IPS DF 6.9 (cell line): ENCODE measurements at regions not wholly inside any gene's neighbourhood (a gene's known extent, or its start where the extent isn't known, plus 50 kb on each side); places are given as distances from the start of the nearest gene placed in this dataset.

Experiments
- DNase-seq: peaks from one replicate; pipeline ENCODE4 v3.0.0-alpha.2; 2013; ENCODE audit warnings: low read depth, low spot score
- H3K27ac ChIP-seq: one replicate; pipeline ENCODE4 v1.5.1; 2013; ENCODE audit warnings: low read length, control low read depth
- H3K27me3 ChIP-seq: 2 replicates; pipeline ENCODE4 v1.6.1; 2013; ENCODE audit warnings: mild to moderate bottlenecking, low read length; ENCODE audit not compliant: control insufficient read depth, insufficient read depth
- H3K36me3 ChIP-seq: 2 replicates; pipeline ENCODE4 v1.6.1; 2013; ENCODE audit warnings: low read length; ENCODE audit not compliant: control insufficient read depth, insufficient read depth
- H3K4me1 ChIP-seq: 2 replicates; pipeline ENCODE4 v1.6.1; 2013; ENCODE audit warnings: low read length; ENCODE audit not compliant: control insufficient read depth, insufficient read depth
- H3K4me3 ChIP-seq: 2 replicates; pipeline ENCODE4 v1.5.1; 2013; ENCODE audit warnings: mild to moderate bottlenecking, low read length
- H3K9me3 ChIP-seq: 2 replicates; pipeline ENCODE4 v1.6.1; 2013; ENCODE audit warnings: low read length, inconsistent platforms; ENCODE audit not compliant: control insufficient read depth, insufficient read depth
- WGBS: extraction: QIAGEN DNeasy Blood & Tissue Kit; methylation state at CpG from one replicate; pipeline ENCODE4 v1.1.7; 2013; ENCODE audit warnings: mixed read lengths, missing lambda C conversion rate; ENCODE audit not compliant: insufficient read length, insufficient coverage; 5-methylcytosine and 5-hydroxymethylcytosine counted together

DNA sequence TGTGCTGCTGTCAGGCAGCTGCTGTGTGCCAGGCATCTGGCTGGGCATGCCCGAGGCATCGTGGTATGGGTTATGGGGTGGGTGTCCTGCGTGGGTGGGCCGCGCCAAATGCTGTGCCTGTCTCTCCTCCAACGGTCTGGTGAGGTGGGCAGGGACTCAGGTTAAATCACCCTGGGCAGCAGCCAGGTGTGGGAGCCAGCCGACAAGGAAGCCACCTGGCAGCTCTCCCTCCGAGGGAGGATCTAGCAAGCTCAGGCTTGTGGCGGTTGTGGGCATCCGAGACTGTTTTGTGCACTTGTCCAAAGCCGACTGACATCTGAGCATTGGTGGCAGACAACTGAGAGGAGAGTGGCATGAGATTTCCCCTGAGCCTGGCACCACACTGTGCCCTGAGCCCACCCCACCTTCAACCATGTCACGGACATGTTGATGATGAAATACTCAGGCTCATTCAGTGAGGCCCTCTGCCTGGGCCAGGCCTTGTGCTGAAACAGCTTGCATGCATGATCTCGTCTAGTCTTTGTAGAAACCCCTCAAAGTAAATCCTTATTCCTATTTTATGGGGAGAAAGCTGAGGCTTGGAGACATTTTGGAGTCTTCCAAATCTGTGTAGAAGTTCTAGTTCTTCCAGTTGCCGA lies 181.8 kb upstream of the MYL2 start:
- Histone ChIP-seq H3K4me1 (no peaks in the 10 kb centered on the region; the same call in 1 of the 2 replicates), H3K27me3 (no peaks in the 10 kb centered on the region), H3K36me3 (no peaks in the 10 kb centered on the region), H3K4me3 (no peak overlapping the region), H3K9me3 (no peaks in the 10 kb centered on the region), H3K27ac (no peak overlapping the region)
- WGBS = no CpG with 5 or more reads among the region's 14 CpGs
- no peak for DNase-seq

GRCh38 chr12:111101003-111101402 lies 180.6 kb upstream of the MYL2 start:
- no CpG with 5 or more reads among the region's 7 CpGs for WGBS
- Histone ChIP-seq H3K4me3 (no peak overlapping the region), H3K4me1 (no peaks in the 10 kb centered on the region; the same call in 1 of the 2 replicates)

DNA sequence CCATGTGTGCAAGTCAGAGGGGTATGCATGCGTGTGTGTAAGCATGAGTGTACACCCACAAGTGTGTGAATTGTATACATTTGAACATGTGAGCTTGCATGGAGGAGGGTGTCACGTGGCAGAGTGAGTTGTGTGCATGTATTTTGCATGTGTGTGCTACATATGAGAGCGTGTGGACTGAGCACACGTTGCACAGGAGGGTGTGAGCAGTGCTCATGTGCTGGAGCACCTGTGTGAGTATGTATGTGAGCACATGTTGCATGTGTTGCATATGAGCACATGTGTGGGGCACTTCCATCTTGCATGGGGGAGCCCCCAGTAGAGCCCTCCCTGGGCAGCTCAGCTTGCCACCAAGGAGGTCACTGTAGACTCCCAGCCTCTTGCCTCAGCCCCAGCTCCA lies 180.2 kb upstream of the MYL2 start:
- WGBS = no CpG with 5 or more reads among the region's 4 CpGs
- no peak for DNase-seq
- Histone ChIP-seq H3K36me3 (no peaks in the 10 kb centered on the region), H3K27ac (no peak overlapping the region), H3K9me3 (no peaks in the 10 kb centered on the region), H3K27me3 (no peaks in the 10 kb centered on the region), H3K4me1 (no peaks in the 10 kb centered on the region; the same call in 1 of the 2 replicates), H3K4me3 (no peak overlapping the region)

More at GRCh38 chr12:111101003-111101402, 180.6 kb upstream of the MYL2 start:
- H3K27ac ChIP-seq = no peak overlapping the region
- H3K36me3 ChIP-seq = no peaks in the 10 kb centered on the region
- no peaks in the 10 kb centered on the region for H3K27me3 ChIP-seq
- no peak for DNase-seq
- no peaks in the 10 kb centered on the region for H3K9me3 ChIP-seq

GRCh38 chr12:111100003-111100402 lies 179.6 kb upstream of the MYL2 start:
- no peak overlapping the region for H3K27ac ChIP-seq
- no CpG with 5 or more reads among the region's 15 CpGs for WGBS
- H3K36me3 ChIP-seq = no peaks in the 10 kb centered on the region
- no peak overlapping the region for H3K4me3 ChIP-seq
- H3K4me1 ChIP-seq = no peaks in the 10 kb centered on the region
- no peaks in the 10 kb centered on the region for H3K27me3 ChIP-seq
- DNase-seq = no peak
- H3K9me3 ChIP-seq = no peaks in the 10 kb centered on the region

DNA sequence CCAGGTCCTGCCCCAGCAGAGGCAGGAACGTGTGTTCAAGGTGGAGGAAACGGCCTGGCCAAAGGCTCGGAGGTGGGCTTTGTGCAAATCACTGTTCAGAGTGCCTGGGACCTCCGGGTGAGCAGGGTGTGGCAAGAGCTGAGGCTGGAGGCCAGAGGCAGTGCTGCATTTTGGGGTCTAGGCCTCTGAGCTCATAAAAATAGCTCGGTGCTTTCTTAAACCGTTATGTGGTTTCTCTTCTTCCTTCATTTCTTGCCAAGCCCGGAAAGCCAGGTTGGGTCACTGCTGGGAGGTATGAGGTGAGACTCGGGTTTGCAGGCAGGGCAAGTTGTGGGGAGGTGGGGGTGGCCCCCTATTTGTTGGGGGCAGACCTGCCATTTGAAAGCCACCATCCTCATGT lies 178.8 kb upstream of the MYL2 start:
- H3K27me3 ChIP-seq = no peaks in the 10 kb centered on the region
- DNase-seq = no peak
- H3K36me3 ChIP-seq = no peaks in the 10 kb centered on the region
- no peak overlapping the region for H3K27ac ChIP-seq
- no CpG with 5 or more reads among the region's 8 CpGs for WGBS
- no peaks in the 10 kb centered on the region for H3K9me3 ChIP-seq
- H3K4me3 ChIP-seq = no peak overlapping the region
- H3K4me1 ChIP-seq = no peaks in the 10 kb centered on the region

DNA sequence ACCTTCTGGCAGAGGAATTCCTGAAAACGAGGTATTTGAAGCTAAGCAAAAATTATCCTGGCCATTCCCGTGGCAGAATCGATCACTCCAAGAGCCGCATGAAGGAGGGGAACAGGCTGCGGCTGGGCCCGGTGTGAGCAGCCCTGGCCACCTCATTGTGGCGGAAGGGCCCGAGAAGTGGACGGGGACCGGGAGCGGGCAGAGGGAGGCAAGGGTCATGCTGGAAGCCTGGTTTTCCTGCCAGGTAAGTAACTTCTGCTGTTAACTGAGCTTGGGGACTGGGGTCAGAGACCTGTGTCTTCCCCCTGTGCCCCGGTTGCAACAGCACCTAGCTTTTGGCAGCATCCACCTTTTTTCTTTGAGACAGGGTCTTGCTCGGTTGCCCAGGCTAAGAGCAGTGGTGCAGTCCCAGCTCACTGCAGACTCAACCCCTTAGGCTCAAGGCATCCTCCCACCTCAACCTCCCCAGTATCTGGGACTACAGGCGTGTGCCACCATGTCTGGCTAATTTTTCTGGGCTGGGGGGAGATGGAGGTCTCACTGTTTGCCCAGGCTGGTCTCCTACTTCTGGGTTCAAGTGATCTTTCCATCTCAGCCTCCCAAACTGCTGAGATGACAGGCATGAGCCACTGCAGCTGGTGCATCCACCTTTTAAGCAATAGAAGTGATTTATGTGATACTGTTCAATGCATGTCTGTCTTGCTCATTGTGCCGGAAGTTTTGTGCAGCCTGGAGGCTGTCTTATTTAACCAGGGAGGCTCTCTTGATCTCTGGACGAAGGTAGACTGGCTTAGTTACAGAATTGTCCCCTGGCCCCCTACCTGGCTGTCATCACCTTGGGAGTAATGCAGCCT lies 174.0 kb upstream of the MYL2 start:
- no peak overlapping the region for H3K27ac ChIP-seq
- H3K27me3 ChIP-seq = no peaks in the 10 kb centered on the region
- DNase-seq = no peak
- H3K4me3 ChIP-seq = no peak overlapping the region
- no peaks in the 10 kb centered on the region for H3K9me3 ChIP-seq
- WGBS = no CpG with 5 or more reads among the region's 16 CpGs
- no peaks in the 10 kb centered on the region for H3K36me3 ChIP-seq
- no peaks in the 10 kb centered on the region for H3K4me1 ChIP-seq

DNA sequence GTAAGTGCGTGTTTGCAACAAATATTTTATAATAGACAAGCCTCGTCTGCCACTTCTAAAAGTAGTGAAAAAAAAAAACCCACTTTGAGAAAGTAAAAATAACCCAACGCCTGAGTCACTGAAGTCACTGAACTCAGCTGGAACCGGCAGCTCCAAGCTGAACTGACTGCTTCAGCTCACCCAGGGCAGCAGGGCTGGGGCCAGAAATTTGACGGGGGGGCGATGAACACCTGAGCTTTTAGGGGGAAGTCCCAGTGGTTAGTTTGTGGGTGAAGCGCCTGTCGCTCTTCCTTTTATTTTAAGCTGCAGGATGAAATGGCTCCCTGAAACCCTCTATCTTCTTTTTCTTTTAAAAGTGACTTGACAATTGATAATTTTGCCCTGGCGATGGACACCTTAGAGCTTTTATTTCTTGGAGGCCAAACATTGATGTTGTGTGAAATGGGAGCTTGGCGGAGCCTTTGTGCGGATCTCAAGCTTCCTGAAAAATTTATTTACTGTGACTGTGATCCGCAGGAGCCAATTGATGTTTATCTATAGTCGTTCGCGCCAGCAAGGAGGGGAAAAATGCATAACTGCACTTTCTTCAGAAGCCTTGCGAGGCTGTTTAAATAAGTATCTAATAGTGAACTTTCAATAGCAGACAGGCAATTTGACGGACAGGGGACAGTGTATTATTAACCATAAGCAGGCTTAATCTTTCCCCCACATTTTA lies 173.2 kb upstream of the MYL2 start:
- Histone ChIP-seq H3K36me3 (no peaks in the 10 kb centered on the region), H3K4me3 (no peak overlapping the region), H3K4me1 (no peaks in the 10 kb centered on the region), H3K27ac (no peak overlapping the region), H3K9me3 (no peaks in the 10 kb centered on the region), H3K27me3 (no peaks in the 10 kb centered on the region)
- WGBS = no CpG with 5 or more reads among the region's 17 CpGs
- no peak for DNase-seq

DNA sequence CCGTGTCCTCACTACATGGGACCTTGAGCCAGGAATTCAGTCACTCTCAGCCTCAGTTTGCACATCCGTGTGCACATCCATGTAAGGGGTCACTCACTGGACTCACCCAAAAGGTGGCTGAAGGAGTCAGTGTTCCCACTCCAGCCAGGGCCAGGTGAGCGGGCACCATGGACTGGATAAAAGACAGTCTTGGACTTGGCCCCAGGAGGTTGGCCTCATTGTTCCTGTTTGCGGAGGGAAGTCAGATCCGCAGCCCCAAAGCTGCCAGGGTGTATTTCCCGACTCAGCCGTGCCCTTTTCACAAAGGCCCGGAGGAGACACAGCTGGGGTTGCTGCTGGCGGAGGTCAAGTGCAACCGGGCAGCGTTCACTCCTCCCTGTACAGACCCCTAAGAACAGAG lies 170.7 kb upstream of the MYL2 start:
- Histone ChIP-seq H3K4me1 (no peaks in the 10 kb centered on the region), H3K9me3 (no peaks in the 10 kb centered on the region), H3K36me3 (no peaks in the 10 kb centered on the region), H3K4me3 (no peak overlapping the region), H3K27me3 (no peaks in the 10 kb centered on the region), H3K27ac (no peak overlapping the region)
- WGBS = no CpG with 5 or more reads among the region's 11 CpGs
- DNase-seq = no peak

- no peak for DNase-seq
- Histone ChIP-seq H3K27me3 (no peaks in the 10 kb centered on the region), H3K4me3 (no peak overlapping the region), H3K27ac (no peak overlapping the region), H3K9me3 (no peaks in the 10 kb centered on the region), H3K36me3 (no peaks in the 10 kb centered on the region), H3K4me1 (peaks cover 2% of the 10 kb centered on the region; the same call in 1 of the 2 replicates)
- no CpG with 5 or more reads among the region's 1 CpG for WGBS
Measured at GRCh38 chr12:111089616-111090015, 169.2 kb upstream of the MYL2 start.

- no CpG with 5 or more reads among the region's 9 CpGs for WGBS
Measured at GRCh38 chr12:111088409-111088808, 168.0 kb upstream of the MYL2 start.

More at GRCh38 chr12:111088409-111088808, 168.0 kb upstream of the MYL2 start:
- no peak for DNase-seq
- Histone ChIP-seq H3K4me3 (no peak overlapping the region), H3K9me3 (no peaks in the 10 kb centered on the region), H3K4me1 (peaks cover 2% of the 10 kb centered on the region; the same call in 1 of the 2 replicates), H3K27me3 (no peaks in the 10 kb centered on the region), H3K36me3 (no peaks in the 10 kb centered on the region), H3K27ac (no peak overlapping the region)
